ENCODE measurements at regions not wholly inside any gene's neighbourhood (a gene's known extent, or its start where the extent isn't known, plus 50 kb on each side); places are given as distances from the start of the nearest gene placed in this dataset.

DNA sequence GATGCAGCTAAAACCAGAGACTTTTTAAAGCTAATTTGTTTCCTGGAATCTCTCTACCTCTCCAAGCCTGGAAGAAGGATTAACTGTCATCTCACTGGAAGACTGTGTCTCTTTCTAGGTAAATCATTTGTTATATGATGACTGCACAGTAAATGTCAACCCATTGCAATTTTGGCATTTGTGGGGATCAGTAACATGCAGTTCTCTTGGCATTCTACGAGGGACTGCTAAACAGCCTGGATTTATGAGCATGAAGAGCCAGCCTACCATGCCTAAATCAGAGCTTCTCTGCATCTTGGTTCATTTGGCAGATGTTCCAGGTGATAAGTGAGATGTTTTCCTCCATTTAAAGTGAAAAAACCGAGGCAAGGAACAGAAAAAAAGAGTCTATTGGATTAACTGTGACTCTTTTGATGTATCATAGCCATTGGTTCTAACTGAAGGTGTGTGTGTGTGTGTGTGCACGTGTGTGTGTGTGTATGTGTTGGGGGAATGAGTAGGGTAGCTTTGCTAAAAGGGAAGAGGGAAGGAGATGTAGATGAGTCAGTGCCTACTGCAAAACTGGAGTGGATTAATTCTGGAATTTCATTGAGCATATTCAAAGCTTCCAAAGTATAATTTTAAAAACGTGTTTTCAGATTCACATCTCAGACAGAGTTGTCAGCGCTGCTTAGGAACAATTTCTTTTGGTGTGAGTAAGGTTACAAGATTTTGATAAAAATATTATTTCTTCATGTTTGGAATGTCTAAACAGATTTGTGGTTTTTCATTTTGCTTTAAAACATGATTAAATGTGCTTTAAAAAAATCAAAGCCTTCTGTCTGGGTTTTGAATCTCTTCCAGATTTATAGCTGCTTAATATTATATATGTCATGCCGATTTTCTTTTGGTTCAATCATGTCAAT lies 123.2 kb upstream of the LNX1 start:
- Histone ChIP-seq H3K27me3 (ENCODE audit: control insufficient read depth in 2 of 2, insufficient read depth in 1 of 2, low read length in 1 of 2) (no peaks in the 10 kb centered on the region), H3K27ac (ENCODE audit: low read depth in 1 of 2, low read length in 1 of 2) (no peak overlapping the region), H3K36me3 (ENCODE audit: control insufficient read depth in 2 of 2, insufficient read depth in 2 of 2, low read length in 1 of 2) (no peaks in the 10 kb centered on the region), H3K4me3 (ENCODE audit: low read length in 2 of 2) (no peak overlapping the region), H3K4me1 (ENCODE audit: control insufficient read depth in 2 of 2, insufficient read depth in 2 of 2, low read length in 2 of 2) (no peaks in the 10 kb centered on the region), H3K9me3 (ENCODE audit: control insufficient read depth in 2 of 2, insufficient read depth in 1 of 2, low read length in 1 of 2) (no peaks in the 10 kb centered on the region)
- 76% methylated on average over 6 of the region's 6 CpGs for WGBS
- DNase-seq (ENCODE audit: low read depth in 6 of 9, low spot score in 9 of 9), result no peak

DNA sequence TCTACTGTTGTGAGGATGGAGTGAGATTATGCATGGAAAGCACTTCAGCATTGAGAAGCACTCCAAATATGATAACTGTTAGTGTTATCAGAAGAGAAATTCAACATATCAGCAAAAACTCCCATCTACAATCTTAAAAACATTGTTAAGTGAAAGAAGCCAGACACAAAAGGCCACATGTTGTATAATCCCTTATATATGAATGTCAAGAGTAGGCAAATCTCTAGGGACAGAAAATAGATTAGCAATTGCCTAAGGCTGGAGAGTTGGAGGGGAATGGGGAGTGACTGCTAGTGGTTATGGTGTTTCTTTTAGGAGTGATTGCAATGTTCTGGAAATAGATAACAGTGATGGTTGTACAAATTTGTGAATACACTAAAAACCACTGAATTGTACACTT lies 122.5 kb upstream of the LNX1 start:
- H3K4me1 ChIP-seq (ENCODE audit: control insufficient read depth in 2 of 2, insufficient read depth in 2 of 2, low read length in 2 of 2), result no peaks in the 10 kb centered on the region
- no peaks in the 10 kb centered on the region for H3K27me3 ChIP-seq (ENCODE audit: control insufficient read depth in 2 of 2, insufficient read depth in 1 of 2, low read length in 1 of 2)
- no peak overlapping the region for H3K4me3 ChIP-seq (ENCODE audit: low read length in 2 of 2)
- no peaks in the 10 kb centered on the region for H3K36me3 ChIP-seq (ENCODE audit: control insufficient read depth in 2 of 2, insufficient read depth in 2 of 2, low read length in 1 of 2)
- H3K27ac ChIP-seq (ENCODE audit: low read depth in 1 of 2, low read length in 1 of 2), result no peak overlapping the region
- H3K9me3 ChIP-seq (ENCODE audit: control insufficient read depth in 2 of 2, insufficient read depth in 1 of 2, low read length in 1 of 2), result no peaks in the 10 kb centered on the region
- DNase-seq (ENCODE audit: low read depth in 6 of 9, low spot score in 9 of 9), result no peak

GRCh38 chr4:53713296-53713695 lies 122.0 kb upstream of the LNX1 start:
- WGBS, result 66% methylated on average over 3 of the region's 3 CpGs
- no peak for DNase-seq (ENCODE audit: low read depth in 6 of 9, low spot score in 9 of 9)
- H3K36me3 ChIP-seq (ENCODE audit: control insufficient read depth in 2 of 2, insufficient read depth in 2 of 2, low read length in 1 of 2), result no peaks in the 10 kb centered on the region
- H3K4me3 ChIP-seq (ENCODE audit: low read length in 2 of 2), result no peak overlapping the region
- H3K9me3 ChIP-seq (ENCODE audit: control insufficient read depth in 2 of 2, insufficient read depth in 1 of 2, low read length in 1 of 2), result no peaks in the 10 kb centered on the region
- H3K27me3 ChIP-seq (ENCODE audit: control insufficient read depth in 2 of 2, insufficient read depth in 1 of 2, low read length in 1 of 2), result no peaks in the 10 kb centered on the region
- no peak overlapping the region for H3K27ac ChIP-seq (ENCODE audit: low read depth in 1 of 2, low read length in 1 of 2)
- H3K4me1 ChIP-seq (ENCODE audit: control insufficient read depth in 2 of 2, insufficient read depth in 2 of 2, low read length in 2 of 2), result no peaks in the 10 kb centered on the region

GRCh38 chr4:53712408-53713020 lies 121.2 kb upstream of the LNX1 start:
- no peaks in the 10 kb centered on the region for H3K4me1 ChIP-seq (ENCODE audit: control insufficient read depth in 2 of 2, insufficient read depth in 2 of 2, low read length in 2 of 2)
- 92% methylated on average over 8 of the region's 8 CpGs for WGBS
- H3K27me3 ChIP-seq (ENCODE audit: control insufficient read depth in 2 of 2, insufficient read depth in 1 of 2, low read length in 1 of 2), result no peaks in the 10 kb centered on the region
- no peak overlapping the region for H3K4me3 ChIP-seq (ENCODE audit: low read length in 2 of 2)
- no peaks in the 10 kb centered on the region for H3K36me3 ChIP-seq (ENCODE audit: control insufficient read depth in 2 of 2, insufficient read depth in 2 of 2, low read length in 1 of 2)
- H3K9me3 ChIP-seq (ENCODE audit: control insufficient read depth in 2 of 2, insufficient read depth in 1 of 2, low read length in 1 of 2), result no peaks in the 10 kb centered on the region
- no peak overlapping the region for H3K27ac ChIP-seq (ENCODE audit: low read depth in 1 of 2, low read length in 1 of 2)
- DNase-seq (ENCODE audit: low read depth in 6 of 9, low spot score in 9 of 9), result no peak

DNA sequence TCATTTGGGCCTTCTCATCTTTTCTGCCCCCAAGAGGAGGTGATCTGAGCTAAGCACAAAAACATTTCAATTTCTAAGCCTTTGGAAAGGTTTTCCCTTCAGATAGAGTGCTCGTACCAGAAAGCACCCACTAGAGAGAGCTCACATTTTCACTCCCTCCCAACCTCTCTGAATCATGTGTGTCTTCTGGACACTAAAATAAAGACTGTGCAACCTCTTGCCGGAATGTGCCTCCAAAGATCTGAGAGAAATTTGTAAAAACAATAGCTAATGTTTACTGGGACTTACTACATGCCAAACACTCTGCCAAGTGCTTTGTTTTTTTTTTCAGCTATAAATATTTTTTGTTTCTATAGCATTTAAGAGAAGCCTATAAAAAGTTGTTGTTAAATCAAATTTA lies 120.6 kb upstream of the LNX1 start:
- DNase-seq (ENCODE audit: low read depth in 6 of 9, low spot score in 9 of 9), result no peak
- H3K9me3 ChIP-seq (ENCODE audit: control insufficient read depth in 2 of 2, insufficient read depth in 1 of 2, low read length in 1 of 2), result no peaks in the 10 kb centered on the region
- H3K4me3 ChIP-seq (ENCODE audit: low read length in 2 of 2), result no peak overlapping the region
- no peaks in the 10 kb centered on the region for H3K4me1 ChIP-seq (ENCODE audit: control insufficient read depth in 2 of 2, insufficient read depth in 2 of 2, low read length in 2 of 2)
- WGBS, result 90% methylated on average over 2 of the region's 2 CpGs
- H3K36me3 ChIP-seq (ENCODE audit: control insufficient read depth in 2 of 2, insufficient read depth in 2 of 2, low read length in 1 of 2), result no peaks in the 10 kb centered on the region
- no peaks in the 10 kb centered on the region for H3K27me3 ChIP-seq (ENCODE audit: control insufficient read depth in 2 of 2, insufficient read depth in 1 of 2, low read length in 1 of 2)
- no peak overlapping the region for H3K27ac ChIP-seq (ENCODE audit: low read depth in 1 of 2, low read length in 1 of 2)

- no peaks in the 10 kb centered on the region for H3K9me3 ChIP-seq (ENCODE audit: control insufficient read depth in 2 of 2, insufficient read depth in 1 of 2, low read length in 1 of 2)
- no peak overlapping the region for H3K27ac ChIP-seq (ENCODE audit: low read depth in 1 of 2, low read length in 1 of 2)
- H3K4me3 ChIP-seq (ENCODE audit: low read length in 2 of 2), result no peak overlapping the region
- no peaks in the 10 kb centered on the region for H3K27me3 ChIP-seq (ENCODE audit: control insufficient read depth in 2 of 2, insufficient read depth in 1 of 2, low read length in 1 of 2)
- DNase-seq (ENCODE audit: low read depth in 6 of 9, low spot score in 9 of 9), result no peak
- H3K4me1 ChIP-seq (ENCODE audit: control insufficient read depth in 2 of 2, insufficient read depth in 2 of 2, low read length in 2 of 2), result no peaks in the 10 kb centered on the region
- no peaks in the 10 kb centered on the region for H3K36me3 ChIP-seq (ENCODE audit: control insufficient read depth in 2 of 2, insufficient read depth in 2 of 2, low read length in 1 of 2)
- WGBS, result 94% methylated on average over 1 of the region's 1 CpG
These were observed 118.4 kb upstream of the LNX1 start for GRCh38 chr4:53709693-53710092.

GRCh38 chr4:53707491-53707890 lies 116.2 kb upstream of the LNX1 start:
- H3K9me3 ChIP-seq (ENCODE audit: control insufficient read depth in 2 of 2, insufficient read depth in 1 of 2, low read length in 1 of 2), result no peaks in the 10 kb centered on the region
- H3K36me3 ChIP-seq (ENCODE audit: control insufficient read depth in 2 of 2, insufficient read depth in 2 of 2, low read length in 1 of 2), result no peaks in the 10 kb centered on the region
- no peak overlapping the region for H3K4me3 ChIP-seq (ENCODE audit: low read length in 2 of 2)
- H3K27ac ChIP-seq (ENCODE audit: low read depth in 1 of 2, low read length in 1 of 2), result no peak overlapping the region
- 97% methylated on average over 2 of the region's 2 CpGs for WGBS
- no peaks in the 10 kb centered on the region for H3K27me3 ChIP-seq (ENCODE audit: control insufficient read depth in 2 of 2, insufficient read depth in 1 of 2, low read length in 1 of 2)
- peaks cover 0 to 5% of the 10 kb centered on the region in 2 donors for H3K4me1 ChIP-seq (ENCODE audit: control insufficient read depth in 2 of 2, insufficient read depth in 2 of 2, low read length in 2 of 2)
- DNase-seq (ENCODE audit: low read depth in 6 of 9, low spot score in 9 of 9), result no peak

DNA sequence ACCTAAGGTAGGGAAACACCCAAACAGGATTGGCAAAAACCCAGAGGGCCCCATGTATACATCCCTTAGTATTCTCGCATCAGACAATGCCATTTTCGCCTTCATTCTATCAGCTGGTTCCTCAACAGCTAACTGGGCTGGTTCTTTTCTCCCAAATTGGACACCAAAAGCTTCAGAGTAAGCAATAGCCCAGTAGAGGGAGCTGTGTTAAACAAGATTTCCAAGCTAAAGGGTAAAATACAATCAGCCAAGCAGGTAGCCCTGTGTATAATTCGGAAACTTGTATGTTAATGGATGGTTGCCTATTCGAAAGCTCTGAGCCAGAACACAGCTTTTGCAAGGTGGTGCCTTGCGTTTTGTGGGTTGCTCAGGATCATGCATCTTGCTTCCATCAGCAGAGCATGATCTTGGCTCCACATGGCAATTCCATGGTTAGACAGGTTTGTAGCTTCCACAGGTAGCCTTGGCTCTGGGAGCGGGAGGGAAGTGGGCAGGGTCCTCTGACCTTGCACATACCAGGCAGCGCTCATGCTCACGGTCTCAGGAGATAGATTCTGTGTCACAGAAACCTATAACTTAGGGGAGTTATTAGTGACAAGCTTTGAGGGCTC lies 115.2 kb upstream of the LNX1 start:
- Histone ChIP-seq H3K27me3 (ENCODE audit: control insufficient read depth in 2 of 2, insufficient read depth in 1 of 2, low read length in 1 of 2) (no peaks in the 10 kb centered on the region), H3K4me3 (ENCODE audit: low read length in 2 of 2) (no peak overlapping the region), H3K4me1 (ENCODE audit: control insufficient read depth in 2 of 2, insufficient read depth in 2 of 2, low read length in 2 of 2) (peaks cover 0 to 7% of the 10 kb centered on the region in 2 donors), H3K27ac (ENCODE audit: low read depth in 1 of 2, low read length in 1 of 2) (no peak overlapping the region), H3K36me3 (ENCODE audit: control insufficient read depth in 2 of 2, insufficient read depth in 2 of 2, low read length in 1 of 2) (no peaks in the 10 kb centered on the region), H3K9me3 (ENCODE audit: control insufficient read depth in 2 of 2, insufficient read depth in 1 of 2, low read length in 1 of 2) (no peaks in the 10 kb centered on the region)
- DNase-seq (ENCODE audit: low read depth in 6 of 9, low spot score in 9 of 9), result peak in 1 of 9 donors; percentile 32
- 83% methylated on average over 8 of the region's 8 CpGs for WGBS

- no peak for DNase-seq (ENCODE audit: low read depth in 6 of 9, low spot score in 9 of 9)
- WGBS, result 84% methylated on average over 4 of the region's 4 CpGs
- H3K27ac ChIP-seq (ENCODE audit: low read depth in 1 of 2, low read length in 1 of 2), result no peak overlapping the region
These were observed 114.7 kb upstream of the LNX1 start for GRCh38 chr4:53705972-53706371.

More at GRCh38 chr4:53705972-53706371, 114.7 kb upstream of the LNX1 start:
- H3K9me3 ChIP-seq (ENCODE audit: control insufficient read depth in 2 of 2, insufficient read depth in 1 of 2, low read length in 1 of 2), result no peaks in the 10 kb centered on the region
- no peaks in the 10 kb centered on the region for H3K27me3 ChIP-seq (ENCODE audit: control insufficient read depth in 2 of 2, insufficient read depth in 1 of 2, low read length in 1 of 2)
- no peak overlapping the region for H3K4me3 ChIP-seq (ENCODE audit: low read length in 2 of 2)
- no peaks in the 10 kb centered on the region for H3K36me3 ChIP-seq (ENCODE audit: control insufficient read depth in 2 of 2, insufficient read depth in 2 of 2, low read length in 1 of 2)
- H3K4me1 ChIP-seq (ENCODE audit: control insufficient read depth in 2 of 2, insufficient read depth in 2 of 2, low read length in 2 of 2), result peaks cover 0 to 7% of the 10 kb centered on the region in 2 donors
